ENCODE measurements at regions not wholly inside any gene's neighbourhood (a gene's known extent, or its start where the extent isn't known, plus 50 kb on each side); places are given as distances from the start of the nearest gene placed in this dataset.

DNA sequence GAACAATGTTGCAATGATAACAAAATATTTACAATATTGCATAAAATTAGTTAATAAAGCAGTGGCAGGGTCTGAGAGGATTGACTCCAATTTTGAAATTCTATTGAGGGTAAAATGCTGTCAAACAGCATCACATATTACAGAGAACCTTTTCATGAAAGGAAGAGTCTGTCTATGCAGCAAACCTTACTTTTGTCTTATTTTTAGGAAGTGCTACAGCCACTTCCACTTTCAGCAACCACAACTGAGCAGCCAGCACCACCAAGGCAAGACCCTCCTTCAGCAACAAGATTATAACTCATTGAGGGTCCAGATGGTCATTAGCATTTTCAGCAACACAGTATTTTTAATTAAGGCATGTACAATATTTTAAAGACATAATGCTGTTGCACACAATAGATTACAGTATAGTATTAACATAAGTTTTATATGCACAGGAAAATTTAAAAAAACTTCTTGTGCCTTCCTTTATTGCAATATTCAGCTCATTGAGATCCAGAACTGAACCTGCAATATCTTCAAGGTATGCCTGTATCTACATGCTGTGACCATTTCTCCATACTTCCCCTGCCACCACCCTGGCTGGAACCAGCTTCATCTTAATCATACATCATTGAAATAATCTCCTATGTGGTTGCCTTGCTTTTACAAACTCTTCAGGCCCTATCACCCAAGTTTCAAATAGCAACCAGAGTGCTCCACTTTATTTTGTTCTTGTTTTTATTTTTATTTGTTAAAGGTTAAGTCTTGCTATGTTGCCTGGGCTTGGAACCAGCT is 711.2 kb downstream of the KCNA4 start:
- DNase-seq = no peak

DNA sequence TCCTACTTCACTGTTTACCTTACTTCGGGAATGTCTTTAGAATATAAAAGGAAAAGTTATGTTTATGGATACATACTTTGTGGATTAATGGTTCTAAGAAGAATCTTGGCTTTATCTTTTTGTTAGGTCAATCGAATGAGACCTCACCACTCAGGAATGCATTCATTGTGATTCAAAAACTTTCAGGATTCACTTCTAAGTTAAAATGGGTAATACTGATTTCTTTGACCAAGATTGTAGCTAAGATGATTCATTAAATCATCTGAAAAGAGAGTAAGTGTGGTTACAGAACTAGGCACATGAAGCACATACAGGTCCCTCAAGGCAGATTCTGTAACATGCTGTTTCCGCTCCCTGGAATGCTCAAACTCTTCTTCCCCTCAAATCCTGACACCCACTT is 716.4 kb downstream of the KCNA4 start:
- DNase-seq = peak; percentile 98

- DNase-seq = no peak
Observed at GRCh38 chr11:29296680-29297079, 720.1 kb downstream of the KCNA4 start.

GRCh38 chr11:29293825-29294224 is 723.0 kb downstream of the KCNA4 start:
- DNase-seq = peak; percentile 83

GRCh38 chr11:29282088-29282487 is 734.7 kb downstream of the KCNA4 start:
- peak; percentile 99 for DNase-seq

- DNase-seq = no peak
Observed at GRCh38 chr11:29281271-29281777, 735.5 kb downstream of the KCNA4 start.

DNA sequence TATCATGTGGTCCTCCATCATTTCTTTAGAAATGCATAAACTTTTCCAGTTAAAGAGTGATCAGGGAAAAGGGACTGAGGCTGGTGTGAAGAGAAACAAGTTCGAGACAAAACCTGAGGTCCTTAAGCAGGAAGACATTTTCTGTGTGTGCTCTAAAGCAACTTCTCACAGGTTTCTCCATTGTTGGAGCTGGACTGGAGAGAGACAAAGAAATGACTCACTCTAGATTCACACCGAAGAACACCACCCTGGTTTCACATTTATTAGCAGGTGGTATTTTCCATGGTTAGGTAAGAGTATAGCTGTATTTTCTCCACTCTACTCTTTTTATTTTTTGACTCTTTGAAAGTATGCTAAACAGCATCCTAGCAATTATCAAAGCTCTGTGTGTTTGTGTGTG is 736.4 kb downstream of the KCNA4 start:
- no peak for DNase-seq

GRCh38 chr11:29279716-29280115 is 737.1 kb downstream of the KCNA4 start:
- DNase-seq = no peak

DNA sequence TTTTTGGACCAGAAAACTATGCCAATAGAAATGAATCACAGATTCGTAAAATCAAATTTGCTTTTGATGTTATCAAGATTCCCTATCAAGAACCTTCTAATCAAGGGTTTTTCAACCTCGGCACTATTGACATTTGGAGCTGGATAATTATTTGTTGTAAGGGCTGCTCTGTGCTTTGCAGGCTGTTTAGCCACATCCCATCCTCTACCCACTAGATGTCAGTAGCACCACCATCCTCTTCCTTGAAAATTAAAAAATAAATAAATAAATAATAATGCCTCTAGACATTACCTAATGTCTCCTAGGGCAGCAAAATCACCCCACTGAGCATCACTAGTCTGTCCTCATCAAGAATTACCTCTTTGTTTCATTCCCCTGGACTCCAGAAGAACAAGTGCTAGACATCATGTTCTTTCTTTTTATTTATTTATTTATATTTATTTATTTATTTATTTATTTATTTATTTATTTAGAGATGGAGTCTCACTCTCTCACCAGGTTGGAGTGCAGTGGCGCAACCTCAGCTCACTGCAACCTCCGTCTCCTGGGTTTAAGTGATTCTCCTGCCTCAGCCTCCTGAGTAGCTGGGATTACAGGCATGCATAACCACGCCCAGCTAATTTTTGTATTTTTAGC is 744.7 kb downstream of the KCNA4 start:
- peak; percentile 53 for DNase-seq

- DNase-seq = no peak
Observed at GRCh38 chr11:29271616-29272015, 745.2 kb downstream of the KCNA4 start.

GRCh38 chr11:29268733-29269132 is 748.1 kb downstream of the KCNA4 start:
- DNase-seq = no peak

DNA sequence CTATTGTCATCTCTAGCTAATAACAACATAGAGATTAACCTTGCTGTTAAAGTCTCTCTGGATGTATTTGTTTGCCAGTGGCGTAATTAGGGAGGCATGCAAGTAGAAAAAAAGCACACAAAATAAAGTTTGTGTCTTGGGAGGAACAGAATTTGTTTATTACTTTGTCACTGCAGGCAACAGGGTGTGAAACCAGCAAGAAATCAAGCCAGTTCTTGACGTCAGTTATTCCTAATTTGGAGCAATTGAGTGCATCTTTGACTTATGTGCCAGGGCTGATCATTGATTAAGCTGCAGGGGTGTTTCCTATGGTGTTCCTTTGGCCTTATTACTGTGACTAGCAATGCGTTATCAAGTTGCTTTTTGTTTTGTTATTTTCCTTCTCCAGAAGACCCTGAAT is 751.0 kb downstream of the KCNA4 start:
- no peak for DNase-seq

- no peak for DNase-seq
Observed at GRCh38 chr11:29265381-29265780, 751.4 kb downstream of the KCNA4 start.

- peak; percentile 20 for DNase-seq
Observed at GRCh38 chr11:29263971-29264682, 752.7 kb downstream of the KCNA4 start.

- DNase-seq = no peak
Observed at GRCh38 chr11:29261831-29262230, 755.0 kb downstream of the KCNA4 start.

- peak; percentile 42 for DNase-seq
Observed at GRCh38 chr11:29260939-29261705, 755.7 kb downstream of the KCNA4 start.

GRCh38 chr11:29258411-29258810 is 758.4 kb downstream of the KCNA4 start:
- DNase-seq = no peak

DNA sequence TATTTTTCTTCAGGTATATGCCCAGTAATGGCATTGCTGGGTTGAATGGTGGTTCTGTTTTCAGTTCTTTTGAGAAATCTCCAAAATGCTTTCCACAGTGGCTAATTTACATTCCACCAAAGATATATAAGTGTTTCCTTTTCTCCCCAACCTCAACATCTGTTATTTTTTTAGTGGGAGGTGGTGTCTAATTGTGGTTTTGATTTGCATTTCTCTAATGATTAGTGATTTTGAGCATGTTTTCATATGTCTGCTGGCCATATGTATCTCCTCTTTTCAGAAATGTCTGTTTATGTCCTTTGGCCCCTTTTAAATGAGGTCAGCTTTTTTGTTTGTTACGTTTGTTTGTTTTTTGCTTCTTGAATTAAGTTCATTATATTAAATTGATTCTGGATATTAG is 760.2 kb downstream of the KCNA4 start:
- DNase-seq = peak; percentile 28

DNA sequence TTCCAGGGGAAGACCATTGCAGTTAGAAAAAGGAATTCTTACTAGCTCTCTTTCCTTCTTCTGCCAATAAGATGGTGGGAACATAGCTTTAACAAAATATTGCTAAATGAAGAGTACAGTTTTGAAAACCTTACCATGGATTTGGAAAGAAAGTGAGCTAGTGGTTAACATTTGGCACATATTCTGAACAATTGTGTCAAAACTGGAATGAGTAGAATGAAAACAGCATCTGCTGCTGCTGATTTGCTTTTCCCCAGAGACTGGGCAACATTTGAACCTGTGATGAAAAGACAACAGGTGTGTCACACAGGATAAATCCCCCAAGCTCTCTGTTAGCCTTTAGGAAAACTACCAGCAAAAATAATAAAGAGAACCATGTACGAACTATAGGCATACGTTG is 761.4 kb downstream of the KCNA4 start:
- no peak for DNase-seq

GRCh38 chr11:29251738-29252137 is 765.1 kb downstream of the KCNA4 start:
- DNase-seq = no peak

DNA sequence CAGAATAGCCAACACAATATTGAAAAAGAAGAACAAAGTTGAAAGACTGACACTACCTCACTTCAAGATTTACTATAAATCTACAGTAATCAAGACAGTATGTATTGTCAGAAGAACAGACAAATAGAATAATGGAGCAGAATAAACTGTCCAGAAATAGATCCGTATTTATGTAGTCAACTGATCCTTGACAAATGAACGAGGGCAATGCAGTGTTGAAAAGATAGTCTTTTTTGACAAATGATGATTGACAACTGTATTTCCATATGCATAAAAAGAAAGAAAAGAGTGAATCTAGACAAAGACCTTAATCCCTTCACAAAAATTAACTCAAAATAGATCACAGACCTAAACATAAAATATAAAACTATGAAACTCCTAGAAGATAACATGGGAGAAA is 767.1 kb downstream of the KCNA4 start:
- DNase-seq = no peak

- no peak for DNase-seq
Observed at GRCh38 chr11:29244355-29244754, 772.5 kb downstream of the KCNA4 start.

GRCh38 chr11:29243616-29244015 is 773.2 kb downstream of the KCNA4 start:
- no peak for DNase-seq
